ENCODE measurements at regions not wholly inside any gene's neighbourhood (a gene's known extent, or its start where the extent isn't known, plus 50 kb on each side); places are given as distances from the start of the nearest gene placed in this dataset.

- H3K4me3 ChIP-seq (ENCODE audit: low read length): no peak overlapping the region
- no peak for TF ChIP-seq CTCF (IDR thresholded peaks at IDR 0.05; ENCODE audit: insufficient read depth, low read depth, low read length, missing control alignments)
- no peak for DNase-seq (ENCODE audit: low read depth)
These were observed 107.4 kb downstream of the PXDC1 start for GRCh38 chr6:3643921-3644738.

GRCh38 chr6:3640868-3641267, 110.6 kb downstream of the PXDC1 start:
- TF ChIP-seq CTCF (IDR thresholded peaks at IDR 0.05; ENCODE audit: insufficient read depth, low read depth, low read length, missing control alignments): no peak
- no peak overlapping the region for H3K4me3 ChIP-seq (ENCODE audit: low read length)
- no peak for DNase-seq (ENCODE audit: low read depth)

GRCh38 chr6:3638662-3639061, 112.9 kb downstream of the PXDC1 start:
- no peak overlapping the region for H3K4me3 ChIP-seq (ENCODE audit: low read length)
- DNase-seq (ENCODE audit: low read depth): no peak
- TF ChIP-seq CTCF (IDR thresholded peaks at IDR 0.05; ENCODE audit: insufficient read depth, low read depth, low read length, missing control alignments): no peak

GRCh38 chr6:3636060-3636459, 115.5 kb downstream of the PXDC1 start:
- DNase-seq (ENCODE audit: low read depth): no peak
- no peak for TF ChIP-seq CTCF (IDR thresholded peaks at IDR 0.05; ENCODE audit: insufficient read depth, low read depth, low read length, missing control alignments)

GRCh38 chr6:3635482-3635881, 116.0 kb downstream of the PXDC1 start:
- H3K4me3 ChIP-seq (ENCODE audit: low read length): no peak overlapping the region
- no peak for TF ChIP-seq CTCF (IDR thresholded peaks at IDR 0.05; ENCODE audit: insufficient read depth, low read depth, low read length, missing control alignments)
- no peak for DNase-seq (ENCODE audit: low read depth)

More at GRCh38 chr6:3636060-3636459, 115.5 kb downstream of the PXDC1 start:
- H3K4me3 ChIP-seq (ENCODE audit: low read length): no peak overlapping the region

- DNase-seq (ENCODE audit: low read depth): no peak
- no peak for TF ChIP-seq CTCF (IDR thresholded peaks at IDR 0.05; ENCODE audit: insufficient read depth, low read depth, low read length, missing control alignments)
- H3K4me3 ChIP-seq (ENCODE audit: low read length): no peak overlapping the region
These were observed 117.2 kb downstream of the PXDC1 start for GRCh38 chr6:3634280-3634816.

GRCh38 chr6:3633711-3634110, 117.8 kb downstream of the PXDC1 start:
- DNase-seq (ENCODE audit: low read depth): no peak
- no peak for TF ChIP-seq CTCF (IDR thresholded peaks at IDR 0.05; ENCODE audit: insufficient read depth, low read depth, low read length, missing control alignments)
- H3K4me3 ChIP-seq (ENCODE audit: low read length): no peak overlapping the region

Measured in epithelial cell of esophagus (primary cell).